SU-DHL-6 (cell line): ENCODE measurements at regions not wholly inside any gene's neighbourhood (a gene's known extent, or its start where the extent isn't known, plus 50 kb on each side); places are given as distances from the start of the nearest gene placed in this dataset.

Experiments used
- H2AFZ ChIP-seq: fragments of 200-600 bp; sonication (generic); 2 replicates; pipeline ENCODE4 v1.6.1; 2014; ENCODE audit warnings: low read depth, mild to moderate bottlenecking, moderate library complexity, mixed read lengths, antibody characterized with exemption, low read length; ENCODE audit not compliant: severe bottlenecking
- H3F3A ChIP-seq: fragments of 200-600 bp; shearing (Covaris generic); 2 replicates; pipeline ENCODE4 v1.6.0; 2016; ENCODE audit warnings: antibody characterized with exemption, mild to moderate bottlenecking; ENCODE audit not compliant: insufficient read depth
- H3K27ac ChIP-seq: fragments of 200-600 bp; sonication (generic); 2 replicates; pipeline ENCODE4 v1.5.1; 2016; ENCODE audit warnings: low read depth, mild to moderate bottlenecking, low read length, moderate library complexity, mixed read lengths
- H3K27me3 ChIP-seq: fragments of 200-600 bp; sonication (generic), shearing (Covaris generic); 2 replicates; pipeline ENCODE4 v1.6.0; 2014; ENCODE audit warnings: mild to moderate bottlenecking, low read length
- H3K36me3 ChIP-seq: fragments of 200-600 bp; sonication (generic); 2 replicates; pipeline ENCODE4 v1.6.1; 2014; ENCODE audit warnings: mild to moderate bottlenecking, low read length, mixed read lengths
- H3K4me2 ChIP-seq: fragments of 300-600, 200-600 bp; shearing (Covaris generic), sonication (generic); 2 replicates; pipeline ENCODE4 v1.6.0; 2014; ENCODE audit warnings: low read length, low read depth, mild to moderate bottlenecking; ENCODE audit not compliant: poor library complexity, severe bottlenecking
- H3K4me3 ChIP-seq: fragments of 200-600 bp; sonication (generic); 2 replicates; pipeline ENCODE4 v1.5.1; 2014; ENCODE audit warnings: antibody characterized with exemption, low read length, mild to moderate bottlenecking, mixed read lengths; ENCODE audit not compliant: insufficient read depth, poor library complexity, severe bottlenecking
- H3K79me2 ChIP-seq: fragments of 200-600 bp; sonication (generic); 2 replicates; pipeline ENCODE4 v1.6.1; 2014; ENCODE audit warnings: mild to moderate bottlenecking, low read length, moderate library complexity; ENCODE audit not compliant: insufficient read depth
- H3K9ac ChIP-seq: fragments of 200-600 bp; sonication (generic); 2 replicates; pipeline ENCODE4 v1.7.0; 2014; ENCODE audit warnings: mild to moderate bottlenecking, low read length
- H3K9me2 ChIP-seq: fragments of 200-600 bp; sonication (generic); replicated peaks from 2 replicates; pipeline ENCODE4 v1.6.1; 2014; ENCODE audit warnings: low read length; ENCODE audit not compliant: insufficient read depth
- H3K9me3 ChIP-seq: fragments of 200-600 bp; sonication (generic); 2 replicates; pipeline ENCODE4 v1.6.1; 2014; ENCODE audit warnings: low read length, mixed read lengths; ENCODE audit not compliant: insufficient read depth
- H4K20me1 ChIP-seq: fragments of 200-600 bp; sonication (generic); 2 replicates; pipeline ENCODE4 v1.6.1; 2014; ENCODE audit warnings: low read depth, mild to moderate bottlenecking, antibody characterized with exemption, low read length, moderate library complexity, mixed read lengths
- CTCF ChIP-seq: fragments of 200-600 bp; sonication (generic); IDR thresholded peaks from one replicate; pipeline ENCODE4 v1.5.1; 2017; ENCODE audit warnings: antibody characterized with exemption, mild to moderate bottlenecking, low read length, moderate library complexity; ENCODE audit not compliant: insufficient read depth, poor library complexity, severe bottlenecking
- EZH2phosphoT487 ChIP-seq: fragments of 200-600 bp; sonication (generic), shearing (Covaris generic); conservative IDR thresholded peaks from 2 replicates; pipeline ENCODE4 v1.6.1; 2018; ENCODE audit warnings: mild to moderate bottlenecking, antibody characterized with exemption, low read length, moderate library complexity, mixed read lengths

GRCh38 chr1:188466539-188466938 is 1637.8 kb downstream of the PLA2G4A start:
- peak overlapping the region; percentile 34 for H2AFZ ChIP-seq
- H3F3A ChIP-seq: no peaks in the 10 kb centered on the region
- TF ChIP-seq CTCF (no peak), EZH2phosphoT487 (no peak)

GRCh38 chr1:188476606-188477005 is 1647.9 kb downstream of the PLA2G4A start:
- Histone ChIP-seq H3K9me3 (no peaks in the 10 kb centered on the region), H3K4me2 (no peak overlapping the region), H3K9ac (no peak overlapping the region), H3K9me2 (no peaks in the 10 kb centered on the region), H3K4me3 (no peak overlapping the region), H2AFZ (no peak overlapping the region), H3K27ac (no peak overlapping the region), H3F3A (no peaks in the 10 kb centered on the region), H3K36me3 (no peaks in the 10 kb centered on the region), H3K79me2 (no peaks in the 10 kb centered on the region), H4K20me1 (no peaks in the 10 kb centered on the region), H3K27me3 (no peaks in the 10 kb centered on the region)
- TF ChIP-seq EZH2phosphoT487: no peak
- TF ChIP-seq CTCF: no peak

More at GRCh38 chr1:188466539-188466938, 1637.8 kb downstream of the PLA2G4A start:
- Histone ChIP-seq H3K27me3 (no peaks in the 10 kb centered on the region), H3K9ac (no peak overlapping the region), H3K4me3 (no peak overlapping the region), H3K79me2 (no peaks in the 10 kb centered on the region), H3K9me2 (no peaks in the 10 kb centered on the region), H3K36me3 (no peaks in the 10 kb centered on the region), H3K27ac (no peak overlapping the region), H4K20me1 (no peaks in the 10 kb centered on the region), H3K9me3 (no peaks in the 10 kb centered on the region), H3K4me2 (no peak overlapping the region)

GRCh38 chr1:188489336-188490112 is 1660.8 kb downstream of the PLA2G4A start:
- no peaks in the 10 kb centered on the region for H3F3A ChIP-seq
- no peak overlapping the region for H2AFZ ChIP-seq
- no peaks in the 10 kb centered on the region for H3K27me3 ChIP-seq
- no peak overlapping the region for H3K9ac ChIP-seq
- H3K9me2 ChIP-seq: no peaks in the 10 kb centered on the region
- no peaks in the 10 kb centered on the region for H3K79me2 ChIP-seq
- no peaks in the 10 kb centered on the region for H4K20me1 ChIP-seq
- H3K27ac ChIP-seq: no peak overlapping the region
- no peaks in the 10 kb centered on the region for H3K36me3 ChIP-seq
- no peak overlapping the region for H3K4me2 ChIP-seq
- no peaks in the 10 kb centered on the region for H3K9me3 ChIP-seq
- H3K4me3 ChIP-seq: no peak overlapping the region
- TF ChIP-seq EZH2phosphoT487 (no peak), CTCF (no peak)
